ENCODE measurements at regions not wholly inside any gene's neighbourhood (a gene's known extent, or its start where the extent isn't known, plus 50 kb on each side); places are given as distances from the start of the nearest gene placed in this dataset.
A peak's percentile ranks its signal among the peaks of the same experiment; 100 is the strongest.

GRCh38 chrX:9333873-9334560 lies 130.8 kb upstream of the TBL1X start:
- Histone ChIP-seq H3K9me2 (replicated peaks; ENCODE audit: insufficient read depth, low read length) (no peaks in the 10 kb centered on the region), H3K27ac (ENCODE audit: low read length) (no peak overlapping the region), H3K4me2 (ENCODE audit: low read depth, low read length, poor library complexity, severe bottlenecking) (no peak overlapping the region), H3K36me3 (ENCODE audit: insufficient read depth, low read length) (no peaks in the 10 kb centered on the region), H3K9me3 (ENCODE audit: low read length) (no peaks in the 10 kb centered on the region), H3K27me3 (ENCODE audit: low read length) (no peaks in the 10 kb centered on the region), H4K20me1 (ENCODE audit: insufficient read depth, low read depth, low read length) (no peaks in the 10 kb centered on the region), H3K4me1 (ENCODE audit: low read length) (no peaks in the 10 kb centered on the region), H3K9ac (ENCODE audit: low read length) (no peak overlapping the region), H3K4me3 (ENCODE audit: low read length) (no peak overlapping the region), H2AFZ (ENCODE audit: low read length) (no peak overlapping the region), H3K79me2 (ENCODE audit: low read length) (no peaks in the 10 kb centered on the region)
- no peak for DNase-seq

- H3K9ac ChIP-seq (ENCODE audit: low read length) = no peak overlapping the region
- no peaks in the 10 kb centered on the region for H3K9me3 ChIP-seq (ENCODE audit: low read length)
- H3K4me2 ChIP-seq (ENCODE audit: low read depth, low read length, poor library complexity, severe bottlenecking) = no peak overlapping the region
- no peak for DNase-seq
- no peaks in the 10 kb centered on the region for H4K20me1 ChIP-seq (ENCODE audit: insufficient read depth, low read depth, low read length)
- H3K27ac ChIP-seq (ENCODE audit: low read length) = no peak overlapping the region
- H2AFZ ChIP-seq (ENCODE audit: low read length) = no peak overlapping the region
- no peaks in the 10 kb centered on the region for H3K27me3 ChIP-seq (ENCODE audit: low read length)
- H3K4me1 ChIP-seq (ENCODE audit: low read length) = peaks cover 3% of the 10 kb centered on the region
- H3K4me3 ChIP-seq (ENCODE audit: low read length) = no peak overlapping the region
- H3K79me2 ChIP-seq (ENCODE audit: low read length) = no peaks in the 10 kb centered on the region
- H3K9me2 ChIP-seq (replicated peaks; ENCODE audit: insufficient read depth, low read length) = no peaks in the 10 kb centered on the region
- H3K36me3 ChIP-seq (ENCODE audit: insufficient read depth, low read length) = no peaks in the 10 kb centered on the region
Observed at GRCh38 chrX:9335251-9335650, 129.6 kb upstream of the TBL1X start.

DNA sequence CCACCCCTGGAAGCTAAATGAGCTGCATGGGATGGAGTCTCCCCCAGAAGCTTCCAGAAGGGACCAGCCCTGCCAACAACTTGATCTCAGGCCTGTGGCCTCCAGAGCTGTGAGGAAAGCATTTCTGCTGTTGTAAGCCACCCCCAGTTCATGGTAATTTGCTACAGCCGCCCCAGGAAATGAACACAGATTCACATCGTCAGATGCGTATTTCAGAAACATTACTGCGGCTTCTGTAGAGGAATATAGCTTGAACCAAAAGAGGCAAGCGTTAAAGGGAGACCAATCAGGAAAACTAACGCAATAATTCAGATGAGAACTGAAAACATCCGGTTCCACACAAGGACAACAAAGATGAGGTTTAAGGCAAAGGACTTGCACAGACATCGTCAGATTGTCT lies 128.4 kb upstream of the TBL1X start:
- H3K36me3 ChIP-seq (ENCODE audit: insufficient read depth, low read length) = no peaks in the 10 kb centered on the region
- DNase-seq = no peak
- no peak overlapping the region for H2AFZ ChIP-seq (ENCODE audit: low read length)
- H3K4me1 ChIP-seq (ENCODE audit: low read length) = peaks cover 15% of the 10 kb centered on the region
- H3K9me3 ChIP-seq (ENCODE audit: low read length) = no peaks in the 10 kb centered on the region
- H3K79me2 ChIP-seq (ENCODE audit: low read length) = no peaks in the 10 kb centered on the region
- no peak overlapping the region for H3K27ac ChIP-seq (ENCODE audit: low read length)
- no peak overlapping the region for H3K4me2 ChIP-seq (ENCODE audit: low read depth, low read length, poor library complexity, severe bottlenecking)
- H3K9ac ChIP-seq (ENCODE audit: low read length) = no peak overlapping the region
- no peaks in the 10 kb centered on the region for H4K20me1 ChIP-seq (ENCODE audit: insufficient read depth, low read depth, low read length)
- no peak overlapping the region for H3K4me3 ChIP-seq (ENCODE audit: low read length)
- H3K9me2 ChIP-seq (replicated peaks; ENCODE audit: insufficient read depth, low read length) = no peaks in the 10 kb centered on the region
- no peaks in the 10 kb centered on the region for H3K27me3 ChIP-seq (ENCODE audit: low read length)

GRCh38 chrX:9337046-9337445 lies 127.8 kb upstream of the TBL1X start:
- Histone ChIP-seq H3K27ac (ENCODE audit: low read length) (no peak overlapping the region), H3K4me1 (ENCODE audit: low read length) (peaks cover 20% of the 10 kb centered on the region)

GRCh38 chrX:9338986-9339385 lies 125.9 kb upstream of the TBL1X start:
- Histone ChIP-seq H3K9ac (ENCODE audit: low read length) (no peak overlapping the region), H2AFZ (ENCODE audit: low read length) (no peak overlapping the region), H3K9me2 (replicated peaks; ENCODE audit: insufficient read depth, low read length) (no peaks in the 10 kb centered on the region), H3K36me3 (ENCODE audit: insufficient read depth, low read length) (no peaks in the 10 kb centered on the region), H4K20me1 (ENCODE audit: insufficient read depth, low read depth, low read length) (no peaks in the 10 kb centered on the region), H3K4me1 (ENCODE audit: low read length) (peaks cover 25% of the 10 kb centered on the region), H3K27me3 (ENCODE audit: low read length) (no peaks in the 10 kb centered on the region), H3K79me2 (ENCODE audit: low read length) (no peaks in the 10 kb centered on the region), H3K4me2 (ENCODE audit: low read depth, low read length, poor library complexity, severe bottlenecking) (no peak overlapping the region), H3K27ac (ENCODE audit: low read length) (no peak overlapping the region), H3K9me3 (ENCODE audit: low read length) (no peaks in the 10 kb centered on the region), H3K4me3 (ENCODE audit: low read length) (no peak overlapping the region)
- DNase-seq = no peak

More at GRCh38 chrX:9337046-9337445, 127.8 kb upstream of the TBL1X start:
- no peak for DNase-seq
- no peaks in the 10 kb centered on the region for H3K9me3 ChIP-seq (ENCODE audit: low read length)
- no peaks in the 10 kb centered on the region for H4K20me1 ChIP-seq (ENCODE audit: insufficient read depth, low read depth, low read length)
- H3K79me2 ChIP-seq (ENCODE audit: low read length) = no peaks in the 10 kb centered on the region
- H3K36me3 ChIP-seq (ENCODE audit: insufficient read depth, low read length) = no peaks in the 10 kb centered on the region
- H3K4me2 ChIP-seq (ENCODE audit: low read depth, low read length, poor library complexity, severe bottlenecking) = no peak overlapping the region
- H3K9me2 ChIP-seq (replicated peaks; ENCODE audit: insufficient read depth, low read length) = no peaks in the 10 kb centered on the region
- H3K27me3 ChIP-seq (ENCODE audit: low read length) = no peaks in the 10 kb centered on the region
- H3K9ac ChIP-seq (ENCODE audit: low read length) = no peak overlapping the region
- no peak overlapping the region for H2AFZ ChIP-seq (ENCODE audit: low read length)
- H3K4me3 ChIP-seq (ENCODE audit: low read length) = no peak overlapping the region

DNA sequence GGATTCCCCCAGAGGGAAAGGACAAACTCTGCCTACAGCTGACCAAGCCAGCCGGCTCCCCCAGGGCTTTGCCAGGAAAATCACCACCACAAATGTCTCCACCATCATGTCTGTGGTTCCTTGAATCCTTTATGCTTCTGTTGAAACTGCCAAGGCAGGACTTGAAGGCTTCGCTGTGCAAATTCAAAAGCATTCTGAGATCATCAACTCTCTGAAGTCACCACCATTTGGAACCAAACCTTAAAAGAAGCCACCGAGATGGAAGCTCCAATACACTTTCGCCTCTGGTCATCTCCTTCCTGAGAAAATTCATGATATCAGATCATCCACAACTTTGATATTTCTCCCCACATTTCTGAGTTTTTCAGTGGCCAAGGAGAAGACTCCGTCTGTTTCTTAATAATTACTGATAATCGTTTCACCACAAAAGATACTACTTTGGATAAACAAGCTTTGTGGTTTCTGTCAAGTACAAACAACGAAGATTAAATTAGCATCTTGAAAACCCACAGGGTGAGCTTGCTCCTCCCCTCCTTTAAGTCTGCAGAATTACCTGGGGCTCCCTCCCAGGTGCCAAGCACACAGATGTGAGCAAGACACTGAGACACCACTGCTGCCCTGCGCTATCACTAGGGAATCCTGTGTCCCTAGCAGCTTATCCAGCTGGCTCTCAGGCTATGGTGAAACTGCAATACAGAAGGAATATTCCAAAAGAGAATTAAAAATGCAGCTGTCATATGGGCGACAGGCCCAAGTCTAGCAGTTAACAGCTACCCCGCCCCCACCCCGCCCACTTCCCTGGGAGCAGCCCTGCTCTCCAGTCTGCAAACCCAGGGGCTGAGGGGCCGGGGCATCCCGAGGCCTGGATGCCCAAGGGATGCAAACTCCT lies 125.0 kb upstream of the TBL1X start:
- DNase-seq = no peak
- no peak overlapping the region for H3K4me3 ChIP-seq (ENCODE audit: low read length)
- H3K79me2 ChIP-seq (ENCODE audit: low read length) = no peaks in the 10 kb centered on the region
- no peak overlapping the region for H2AFZ ChIP-seq (ENCODE audit: low read length)
- H3K9ac ChIP-seq (ENCODE audit: low read length) = no peak overlapping the region
- H3K9me3 ChIP-seq (ENCODE audit: low read length) = no peaks in the 10 kb centered on the region
- H3K27ac ChIP-seq (ENCODE audit: low read length) = no peak overlapping the region
- no peaks in the 10 kb centered on the region for H3K27me3 ChIP-seq (ENCODE audit: low read length)
- H3K4me2 ChIP-seq (ENCODE audit: low read depth, low read length, poor library complexity, severe bottlenecking) = no peak overlapping the region
- H4K20me1 ChIP-seq (ENCODE audit: insufficient read depth, low read depth, low read length) = no peaks in the 10 kb centered on the region
- peaks cover 25% of the 10 kb centered on the region for H3K4me1 ChIP-seq (ENCODE audit: low read length)
- no peaks in the 10 kb centered on the region for H3K36me3 ChIP-seq (ENCODE audit: insufficient read depth, low read length)
- no peaks in the 10 kb centered on the region for H3K9me2 ChIP-seq (replicated peaks; ENCODE audit: insufficient read depth, low read length)

DNA sequence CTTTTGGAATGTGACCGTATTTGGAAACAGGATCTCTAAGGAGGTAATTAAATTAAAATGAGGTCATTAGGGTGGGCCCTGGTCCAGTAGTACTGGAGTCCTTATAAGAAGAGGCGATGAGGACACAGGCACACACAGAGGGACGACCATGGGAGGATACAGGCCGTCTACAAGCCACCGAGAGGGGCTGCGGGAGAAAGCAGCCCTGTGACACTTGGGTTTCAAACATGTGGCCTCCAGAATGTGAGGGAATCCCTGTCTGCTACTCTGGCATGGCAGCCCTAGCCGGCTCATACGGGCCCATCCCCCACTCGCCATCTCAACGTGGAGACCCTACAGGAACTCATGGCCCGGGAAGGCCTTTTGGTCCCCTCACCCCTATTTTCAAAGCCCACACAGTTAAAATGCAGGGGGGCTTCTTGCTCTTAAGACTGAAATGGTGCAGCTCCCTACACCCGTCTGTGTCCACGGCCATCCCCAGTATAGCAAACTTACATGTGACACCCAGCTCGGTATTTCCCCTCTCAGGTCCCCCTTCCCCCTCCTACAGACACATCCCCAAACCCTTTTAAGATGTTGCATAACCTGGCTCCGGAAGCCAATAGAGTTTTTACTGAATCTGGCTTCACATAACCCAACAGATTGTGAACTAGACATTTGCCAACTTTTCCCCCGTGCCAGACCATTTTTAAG lies 124.1 kb upstream of the TBL1X start:
- H4K20me1 ChIP-seq (ENCODE audit: insufficient read depth, low read depth, low read length) = no peaks in the 10 kb centered on the region
- H3K27me3 ChIP-seq (ENCODE audit: low read length) = no peaks in the 10 kb centered on the region
- H3K36me3 ChIP-seq (ENCODE audit: insufficient read depth, low read length) = no peaks in the 10 kb centered on the region
- H3K9me3 ChIP-seq (ENCODE audit: low read length) = no peaks in the 10 kb centered on the region
- H3K9me2 ChIP-seq (replicated peaks; ENCODE audit: insufficient read depth, low read length) = no peaks in the 10 kb centered on the region
- peak overlapping the region; percentile 38; the same call in 1 of the 2 replicates for H3K9ac ChIP-seq (ENCODE audit: low read length)
- H2AFZ ChIP-seq (ENCODE audit: low read length) = peak overlapping the region; percentile 10
- H3K27ac ChIP-seq (ENCODE audit: low read length) = peak overlapping the region; percentile 70
- DNase-seq = peak; percentile 53
- H3K4me1 ChIP-seq (ENCODE audit: low read length) = peaks cover 25% of the 10 kb centered on the region
- no peaks in the 10 kb centered on the region for H3K79me2 ChIP-seq (ENCODE audit: low read length)
- peak overlapping the region; percentile 60 for H3K4me2 ChIP-seq (ENCODE audit: low read depth, low read length, poor library complexity, severe bottlenecking)
- peak overlapping the region; percentile 53; the same call in 1 of the 2 replicates for H3K4me3 ChIP-seq (ENCODE audit: low read length)
